ENCODE measurements at regions not wholly inside any gene's neighbourhood (a gene's known extent, or its start where the extent isn't known, plus 50 kb on each side); places are given as distances from the start of the nearest gene placed in this dataset.
"Not testable (repeated sequence)": the region's sequence is repeated elsewhere in the genome, so short reads cannot be mapped to it uniquely, and the experiment has no call there.

GRCh38 chr7:145697412-145698107 lies 419.0 kb upstream of the CNTNAP2 start:
- DNase-seq (ENCODE audit: low spot score); in situ Hi-C loops (cut with HindIII; ENCODE audit: low sequenced_read_pairs): not testable (repeated sequence)

GRCh38 chr7:145696071-145696470 lies 420.5 kb upstream of the CNTNAP2 start:
- no peak for DNase-seq (ENCODE audit: low spot score)
- in situ Hi-C loops (cut with HindIII; ENCODE audit: low sequenced_read_pairs): no loop called here

- DNase-seq (ENCODE audit: low spot score): no peak
- in situ Hi-C loops (cut with HindIII; ENCODE audit: low sequenced_read_pairs): no loop called here
Measured at GRCh38 chr7:145692237-145692950, 424.2 kb upstream of the CNTNAP2 start.

- DNase-seq (ENCODE audit: low spot score): no peak
- in situ Hi-C loops (cut with HindIII; ENCODE audit: low sequenced_read_pairs): no loop called here
Measured at GRCh38 chr7:145691377-145691914, 425.2 kb upstream of the CNTNAP2 start.

GRCh38 chr7:145681646-145682045 lies 435.0 kb upstream of the CNTNAP2 start:
- no peak for DNase-seq (ENCODE audit: low spot score)
- in situ Hi-C loops (cut with HindIII; ENCODE audit: low sequenced_read_pairs): no loop called here

GRCh38 chr7:145681159-145681558 lies 435.4 kb upstream of the CNTNAP2 start:
- no peak for DNase-seq (ENCODE audit: low spot score)
- in situ Hi-C loops (cut with HindIII; ENCODE audit: low sequenced_read_pairs): no loop called here

GRCh38 chr7:145665499-145666258 lies 450.9 kb upstream of the CNTNAP2 start:
- DNase-seq (ENCODE audit: low spot score): no peak
- in situ Hi-C loops (cut with HindIII; ENCODE audit: low sequenced_read_pairs): no loop called here

GRCh38 chr7:145655666-145656065 lies 460.9 kb upstream of the CNTNAP2 start:
- in situ Hi-C loops (cut with HindIII; ENCODE audit: low sequenced_read_pairs): no loop called here
- no peak for DNase-seq (ENCODE audit: low spot score)

GRCh38 chr7:145645135-145645515 lies 471.5 kb upstream of the CNTNAP2 start:
- in situ Hi-C loops (cut with HindIII; ENCODE audit: low sequenced_read_pairs): no loop called here
- DNase-seq (ENCODE audit: low spot score): no peak

- in situ Hi-C loops (cut with HindIII; ENCODE audit: low sequenced_read_pairs): no loop called here
- DNase-seq (ENCODE audit: low spot score): no peak
Measured at GRCh38 chr7:145644426-145645134, 472.0 kb upstream of the CNTNAP2 start.

- DNase-seq (ENCODE audit: low spot score): no peak
- in situ Hi-C loops (cut with HindIII; ENCODE audit: low sequenced_read_pairs): no loop called here
Measured at GRCh38 chr7:145643981-145644380, 472.6 kb upstream of the CNTNAP2 start.

GRCh38 chr7:145633513-145633912 lies 483.1 kb upstream of the CNTNAP2 start:
- no peak for DNase-seq (ENCODE audit: low spot score)
- in situ Hi-C loops (cut with HindIII; ENCODE audit: low sequenced_read_pairs): no loop called here

GRCh38 chr7:145624618-145625017 lies 492.0 kb upstream of the CNTNAP2 start:
- in situ Hi-C loops (cut with HindIII; ENCODE audit: low sequenced_read_pairs): no loop called here
- DNase-seq (ENCODE audit: low spot score): no peak

- in situ Hi-C loops (cut with HindIII; ENCODE audit: low sequenced_read_pairs): no loop called here
- no peak for DNase-seq (ENCODE audit: low spot score)
Measured at GRCh38 chr7:145605963-145606362, 510.6 kb upstream of the CNTNAP2 start.

- in situ Hi-C loops (cut with HindIII; ENCODE audit: low sequenced_read_pairs): no loop called here
- no peak for DNase-seq (ENCODE audit: low spot score)
Measured at GRCh38 chr7:145599376-145599775, 517.2 kb upstream of the CNTNAP2 start.

- in situ Hi-C loops (cut with HindIII; ENCODE audit: low sequenced_read_pairs): no loop called here
- DNase-seq (ENCODE audit: low spot score): no peak
Measured at GRCh38 chr7:145584401-145584800, 532.2 kb upstream of the CNTNAP2 start.

- DNase-seq (ENCODE audit: low spot score): no peak
- in situ Hi-C loops (cut with HindIII; ENCODE audit: low sequenced_read_pairs): no loop called here
Measured at GRCh38 chr7:145582742-145583303, 533.8 kb upstream of the CNTNAP2 start.

- DNase-seq (ENCODE audit: low spot score): no peak
- in situ Hi-C loops (cut with HindIII; ENCODE audit: low sequenced_read_pairs): no loop called here
Measured at GRCh38 chr7:145557805-145558204, 558.8 kb upstream of the CNTNAP2 start.

- DNase-seq (ENCODE audit: low spot score): no peak
- in situ Hi-C loops (cut with HindIII; ENCODE audit: low sequenced_read_pairs): no loop called here
Measured at GRCh38 chr7:145543242-145543641, 573.4 kb upstream of the CNTNAP2 start.
